H1 (cell line): ENCODE measurements at regions not wholly inside any gene's neighbourhood (a gene's known extent, or its start where the extent isn't known, plus 50 kb on each side); places are given as distances from the start of the nearest gene placed in this dataset.

Experiments
- CBX5 ChIP-seq: fragments of 300-800, 300-1000 bp; sonication (generic); IDR thresholded peaks from 2 replicates; pipeline ENCODE4 v1.7.1; 2016; ENCODE audit warnings: antibody characterized with exemption, low read length, low read depth
- CBX8 ChIP-seq: fragments of 300-800, 300-1000 bp; sonication (generic); IDR thresholded peaks from 2 replicates; pipeline ENCODE4 v1.7.1; 2016; ENCODE audit warnings: low read depth, low read length, borderline replicate concordance
- CREB1 ChIP-seq: IDR thresholded peaks from 2 replicates; pipeline ENCODE4 v1.6.1; 2012; ENCODE audit warnings: inconsistent platforms
- CTCF ChIP-seq, 3 experiments: IDR thresholded peaks; 1 replicate in 2 of 3; 2 replicates in 1 of 3; pipeline versions ENCODE4 v1.5.1 to v1.6.1; 2011; ENCODE audit warnings: low read length in 3 of 3, mild to moderate bottlenecking in 3 of 3, inconsistent platforms in 2 of 3, low read depth in 1 of 3, moderate library complexity in 1 of 3; ENCODE audit not compliant: insufficient read depth in 1 of 3; ENCODE audit errors: control extremely low read depth in 1 of 3
- E2F6 ChIP-seq: IDR thresholded peaks from 2 replicates; pipeline ENCODE4 v1.6.1; 2012; ENCODE audit warnings: inconsistent platforms
- EP300 ChIP-seq, 2 experiments: IDR thresholded peaks; 1 replicate in 1 of 2; 2 replicates in 1 of 2; pipeline ENCODE4 v1.6.1; 2011 to 2012; ENCODE audit warnings: low read depth in 2 of 2, low read length in 2 of 2, mild to moderate bottlenecking in 2 of 2, borderline replicate concordance in 1 of 2, inconsistent platforms in 1 of 2, moderate library complexity in 1 of 2
- GABPA ChIP-seq: IDR thresholded peaks from 2 replicates; pipeline ENCODE4 v1.6.1; 2011; ENCODE audit warnings: mild to moderate bottlenecking, low read length, moderate library complexity, borderline replicate concordance; ENCODE audit not compliant: insufficient read depth
- JUND ChIP-seq: IDR thresholded peaks from 2 replicates; pipeline ENCODE4 v1.6.1; 2011; ENCODE audit warnings: mild to moderate bottlenecking, improper control_type of control experiment, low read length
- KDM1A ChIP-seq: fragments of 200-600, 300-600 bp; sonication (generic); IDR thresholded peaks from 2 replicates; pipeline ENCODE4 v1.7.1; 2016; ENCODE audit warnings: mild to moderate bottlenecking, low read length, borderline replicate concordance
- KDM5A ChIP-seq: fragments of 200-600 bp; IDR thresholded peaks from 2 replicates; pipeline ENCODE4 v1.7.1; 2012; ENCODE audit warnings: mild to moderate bottlenecking, low read length, inconsistent platforms, mixed read lengths
- MAX ChIP-seq: IDR thresholded peaks from 2 replicates; pipeline ENCODE4 v1.6.1; 2012; ENCODE audit warnings: inconsistent platforms
- RBBP5 ChIP-seq: IDR thresholded peaks from 2 replicates; pipeline ENCODE4 v1.7.1; 2012; ENCODE audit warnings: low read depth, mild to moderate bottlenecking, inconsistent platforms, low read length, moderate library complexity, borderline replicate concordance
- RNF2 ChIP-seq: fragments of 200-900, 300-1000 bp; sonication (generic); IDR thresholded peaks from 2 replicates; pipeline ENCODE4 v1.7.1; 2016; ENCODE audit warnings: borderline replicate concordance, low read depth, mild to moderate bottlenecking, antibody characterized with exemption, low read length; ENCODE audit not compliant: poor library complexity, severe bottlenecking; ENCODE audit errors: missing control alignments
- RXRA ChIP-seq: IDR thresholded peaks from 2 replicates; pipeline ENCODE4 v1.6.1; 2011; ENCODE audit warnings: low read depth, mild to moderate bottlenecking, low read length, moderate library complexity; ENCODE audit not compliant: insufficient read depth
- SP1 ChIP-seq: IDR thresholded peaks from 2 replicates; pipeline ENCODE4 v1.6.1; 2011; ENCODE audit warnings: low read depth, low read length
- SP4 ChIP-seq: IDR thresholded peaks from 2 replicates; pipeline ENCODE4 v1.6.1; 2012; ENCODE audit warnings: low read length, inconsistent platforms
- SRF ChIP-seq: IDR thresholded peaks from 2 replicates; pipeline ENCODE4 v1.6.1; 2011; ENCODE audit warnings: mild to moderate bottlenecking, low read depth, low read length, moderate library complexity
- TAF7 ChIP-seq: optimal IDR thresholded peaks from 2 replicates; pipeline ENCODE3; 2011; ENCODE audit warnings: low read depth, mild to moderate bottlenecking, inconsistent platforms, low read length, moderate library complexity, borderline replicate concordance
- YY1 ChIP-seq: IDR thresholded peaks from 2 replicates; pipeline ENCODE4 v1.6.1; 2011; ENCODE audit warnings: low read depth, mild to moderate bottlenecking, low read length

GRCh38 chr7:114084472-114085312 is 165.9 kb upstream of the PPP1R3A start (continued):
- TF ChIP-seq SRF (no peak), RBBP5 (no peak; the same call in 1 of the 2 replicates), JUND (no peak), CREB1 (no peak), YY1 (no peak), KDM5A (no peak), SP4 (no peak), CTCF (IDR thresholded peaks at IDR 0.05; ENCODE audit: control extremely low read depth in 1 of 3, insufficient read depth in 1 of 3, low read depth in 1 of 3, low read length in 3 of 3) (no peak), RNF2 (peak; percentile 49), CBX8 (no peak), EP300 (IDR thresholded peaks at IDR 0.05; ENCODE audit: borderline replicate concordance in 1 of 2, low read depth in 2 of 2, low read length in 2 of 2) (no peak), TAF7 (no peak), E2F6 (no peak; the same call in 1 of the 2 replicates), SP1 (no peak), RXRA (no peak), GABPA (no peak), MAX (no peak), CBX5 (no peak), KDM1A (no peak)
